ENCODE measurements at regions not wholly inside any gene's neighbourhood (a gene's known extent, or its start where the extent isn't known, plus 50 kb on each side); places are given as distances from the start of the nearest gene placed in this dataset.

GRCh38 chr10:131786756-131787605, 113.8 kb upstream of the PPP2R2D start:
- intact Hi-C loops (cut with DNase I): loop anchor here (2.0 kb wide), 1 partner anchor 1596 kb away; no protein-coding TSS in a partner anchor
- H3K36me3 ChIP-seq: no peaks in the 10 kb centered on the region
- peak; percentile 63 to 81 (median 68) for TF ChIP-seq CTCF (IDR thresholded peaks at IDR 0.05)
- TF ChIP-seq POLR2AphosphoS5 (IDR thresholded peaks at IDR 0.05): no peak
- H3K4me1 ChIP-seq (replicated peaks): no peaks in the 10 kb centered on the region
- H3K4me3 ChIP-seq: no peak overlapping the region
- H3K27me3 ChIP-seq (replicated peaks; ENCODE audit: insufficient read depth): no peaks in the 10 kb centered on the region
- H3K9me3 ChIP-seq: no peaks in the 10 kb centered on the region
- WGBS: 44% methylated on average over 13 of the region's 13 CpGs
- no peak overlapping the region for H3K27ac ChIP-seq
- peak; percentile 22 for DNase-seq (ENCODE audit: low spot score)

- no peaks in the 10 kb centered on the region for H3K36me3 ChIP-seq
- no peak for DNase-seq (ENCODE audit: low spot score)
- H3K27me3 ChIP-seq (replicated peaks; ENCODE audit: insufficient read depth): no peaks in the 10 kb centered on the region
- H3K9me3 ChIP-seq: no peaks in the 10 kb centered on the region
- TF ChIP-seq POLR2AphosphoS5 (IDR thresholded peaks at IDR 0.05) (no peak), POLR2A (IDR thresholded peaks at IDR 0.05) (no peak), CTCF (IDR thresholded peaks at IDR 0.05) (no peak)
- H3K27ac ChIP-seq: no peak overlapping the region
- H3K4me3 ChIP-seq: no peak overlapping the region
- 77% methylated on average over 4 of the region's 4 CpGs for WGBS
- no peaks in the 10 kb centered on the region for H3K4me1 ChIP-seq (replicated peaks)
- intact Hi-C loops (cut with DNase I): loop anchor here (2.0 kb wide), 1 partner anchor 1597 kb away; no protein-coding TSS in a partner anchor
These were observed 112.8 kb upstream of the PPP2R2D start for GRCh38 chr10:131787961-131788360.

- 46% methylated on average over 6 of the region's 6 CpGs for WGBS
- Histone ChIP-seq H3K36me3 (no peaks in the 10 kb centered on the region), H3K9me3 (no peaks in the 10 kb centered on the region), H3K27me3 (replicated peaks; ENCODE audit: insufficient read depth) (no peaks in the 10 kb centered on the region), H3K4me3 (no peak overlapping the region), H3K27ac (no peak overlapping the region), H3K4me1 (replicated peaks) (no peaks in the 10 kb centered on the region)
- DNase-seq (ENCODE audit: low spot score): no peak
- intact Hi-C loops (cut with DNase I): no loop called here
- TF ChIP-seq CTCF (IDR thresholded peaks at IDR 0.05): no peak
- no peak for TF ChIP-seq POLR2AphosphoS5 (IDR thresholded peaks at IDR 0.05)
- no peak for TF ChIP-seq POLR2A (IDR thresholded peaks at IDR 0.05)
These were observed 112.4 kb upstream of the PPP2R2D start for GRCh38 chr10:131788386-131788785.

- H3K4me1 ChIP-seq (replicated peaks): no peaks in the 10 kb centered on the region
- no peaks in the 10 kb centered on the region for H3K9me3 ChIP-seq
- no peak for DNase-seq (ENCODE audit: low spot score)
- H3K36me3 ChIP-seq: no peaks in the 10 kb centered on the region
- 78% methylated on average over 7 of the region's 7 CpGs for WGBS
- H3K27ac ChIP-seq: no peak overlapping the region
- H3K4me3 ChIP-seq: no peak overlapping the region
- H3K27me3 ChIP-seq (replicated peaks; ENCODE audit: insufficient read depth): no peaks in the 10 kb centered on the region
- TF ChIP-seq POLR2AphosphoS5 (IDR thresholded peaks at IDR 0.05) (no peak), CTCF (IDR thresholded peaks at IDR 0.05) (no peak), POLR2A (IDR thresholded peaks at IDR 0.05) (no peak)
- intact Hi-C loops (cut with DNase I): no loop called here
These were observed 111.3 kb upstream of the PPP2R2D start for GRCh38 chr10:131789516-131789915.

- intact Hi-C loops (cut with DNase I): no loop called here
- no peak overlapping the region for H3K27ac ChIP-seq
- no peaks in the 10 kb centered on the region for H3K4me1 ChIP-seq (replicated peaks)
- whole genome bisulfite sequencing: 91% methylated on average over 4 of the region's 4 CpGs
- no peaks in the 10 kb centered on the region for H3K36me3 ChIP-seq
- no peak for DNase-seq (ENCODE audit: low spot score)
- no peak overlapping the region for H3K4me3 ChIP-seq
- no peaks in the 10 kb centered on the region for H3K27me3 ChIP-seq (replicated peaks; ENCODE audit: insufficient read depth)
- no peaks in the 10 kb centered on the region for H3K9me3 ChIP-seq
- no peak for TF ChIP-seq POLR2AphosphoS5 (IDR thresholded peaks at IDR 0.05)
These were observed 110.8 kb upstream of the PPP2R2D start for GRCh38 chr10:131790021-131790420.
